Thoracic aorta (tissue), 2 donors: ENCODE measurements at regions not wholly inside any gene's neighbourhood (a gene's known extent, or its start where the extent isn't known, plus 50 kb on each side); places are given as distances from the start of the nearest gene placed in this dataset.
"Not testable (repeated sequence)": the region's sequence is repeated elsewhere in the genome, so short reads cannot be mapped to it uniquely, and the experiment has no call there.

Experiments used
- ATAC-seq: fragments of 150-250 bp; one replicate; pipeline ENCODE4 v1.8.0; 2017; ENCODE audit warnings: low read depth; ENCODE audit not compliant: insufficient number of reproducible peaks, low FRiP score
- DNase-seq: peaks from one replicate; pipeline ENCODE4 v3.0.0-alpha.2; 2020; ENCODE audit warnings: low spot score
- H3K27ac ChIP-seq, 2 donors: fragments of 200-600 bp; sonication (generic); 1 replicate in 1 of 2; 2 replicates in 1 of 2; pipeline ENCODE4 v1.5.1; 2016; ENCODE audit warnings: mild to moderate bottlenecking in 2 of 2, moderate library complexity in 2 of 2
- H3K27me3 ChIP-seq: fragments of 200-600 bp; sonication (generic); replicated peaks from 2 replicates; pipeline ENCODE4 v1.6.0; 2016; ENCODE audit warnings: mild to moderate bottlenecking; ENCODE audit not compliant: insufficient read depth
- H3K36me3 ChIP-seq: fragments of 200-600 bp; sonication (generic); one replicate; pipeline ENCODE4 v1.5.1; 2016
- H3K4me1 ChIP-seq, 2 donors: fragments of 200-600 bp; sonication (generic); 1 replicate in 1 of 2; 2 replicates in 1 of 2; pipeline versions ENCODE4 v1.5.1 to v1.6.0; 2016; ENCODE audit warnings: low read depth in 2 of 2, mild to moderate bottlenecking in 1 of 2; ENCODE audit not compliant: control insufficient read depth in 1 of 2
- H3K4me3 ChIP-seq: fragments of 200-600 bp; sonication (generic); 2 replicates; pipeline ENCODE4 v1.5.1; 2016; ENCODE audit warnings: mild to moderate bottlenecking
- H3K9me3 ChIP-seq: fragments of 200-600 bp; sonication (generic); 2 replicates; pipeline ENCODE4 v1.5.1; 2016
- CTCF ChIP-seq: fragments of 200-600 bp; sonication (generic); IDR thresholded peaks from one replicate; pipeline ENCODE4 v1.5.1; 2019; ENCODE audit warnings: antibody characterized with exemption

- DNase-seq (no peak), ATAC-seq (no peak)
- Histone ChIP-seq H3K36me3 (no peaks in the 10 kb centered on the region), H3K27ac (no peak overlapping the region), H3K9me3 (no peaks in the 10 kb centered on the region), H3K27me3 (no peaks in the 10 kb centered on the region), H3K4me3 (no peak overlapping the region), H3K4me1 (no peaks in the 10 kb centered on the region)
- no peak for TF ChIP-seq CTCF
Measured at GRCh38 chr14:62470935-62471334, 574.3 kb downstream of the KCNH5 start.

GRCh38 chr14:62491146-62491545 lies 554.1 kb downstream of the KCNH5 start:
- DNase-seq (no peak), ATAC-seq (no peak)
- Histone ChIP-seq H3K4me3 (no peak overlapping the region), H3K27ac (no peak overlapping the region), H3K9me3 (no peaks in the 10 kb centered on the region), H3K36me3 (no peaks in the 10 kb centered on the region), H3K27me3 (no peaks in the 10 kb centered on the region), H3K4me1 (no peaks in the 10 kb centered on the region)
- no peak for TF ChIP-seq CTCF

- Histone ChIP-seq H3K27ac (no peak overlapping the region), H3K27me3 (no peaks in the 10 kb centered on the region), H3K4me1 (no peaks in the 10 kb centered on the region), H3K36me3 (no peaks in the 10 kb centered on the region), H3K9me3 (no peaks in the 10 kb centered on the region), H3K4me3 (no peak overlapping the region)
- no peak for ATAC-seq
- no peak for DNase-seq
- no peak for TF ChIP-seq CTCF
Measured at GRCh38 chr14:62497708-62498107, 547.5 kb downstream of the KCNH5 start.

GRCh38 chr14:62501021-62501750 lies 544.1 kb downstream of the KCNH5 start:
- no peak for TF ChIP-seq CTCF
- Histone ChIP-seq H3K27me3 (no peaks in the 10 kb centered on the region), H3K27ac (no peak overlapping the region), H3K36me3 (no peaks in the 10 kb centered on the region), H3K4me3 (no peak overlapping the region), H3K9me3 (no peaks in the 10 kb centered on the region), H3K4me1 (no peaks in the 10 kb centered on the region)
- no peak for DNase-seq
- ATAC-seq, result no peak

- no peaks in the 10 kb centered on the region for H3K9me3 ChIP-seq
- DNase-seq (no peak), ATAC-seq (no peak)
- no peaks in the 10 kb centered on the region for H3K36me3 ChIP-seq
- TF ChIP-seq CTCF, result no peak
- H3K4me1 ChIP-seq, result no peaks in the 10 kb centered on the region
- no peak overlapping the region for H3K4me3 ChIP-seq
- H3K27me3 ChIP-seq, result no peaks in the 10 kb centered on the region
- no peak overlapping the region for H3K27ac ChIP-seq
Measured at GRCh38 chr14:62505045-62505444, 540.2 kb downstream of the KCNH5 start.

GRCh38 chr14:62521309-62521708 lies 523.9 kb downstream of the KCNH5 start:
- not testable (repeated sequence) for DNase-seq, H3K4me1 ChIP-seq, H3K9me3 ChIP-seq, H3K27me3 ChIP-seq, H3K36me3 ChIP-seq, ATAC-seq, H3K27ac ChIP-seq, H3K4me3 ChIP-seq
